ENCODE measurements at regions not wholly inside any gene's neighbourhood (a gene's known extent, or its start where the extent isn't known, plus 50 kb on each side); places are given as distances from the start of the nearest gene placed in this dataset.
"Not testable (repeated sequence)": the region's sequence is repeated elsewhere in the genome, so short reads cannot be mapped to it uniquely, and the experiment has no call there.

DNA sequence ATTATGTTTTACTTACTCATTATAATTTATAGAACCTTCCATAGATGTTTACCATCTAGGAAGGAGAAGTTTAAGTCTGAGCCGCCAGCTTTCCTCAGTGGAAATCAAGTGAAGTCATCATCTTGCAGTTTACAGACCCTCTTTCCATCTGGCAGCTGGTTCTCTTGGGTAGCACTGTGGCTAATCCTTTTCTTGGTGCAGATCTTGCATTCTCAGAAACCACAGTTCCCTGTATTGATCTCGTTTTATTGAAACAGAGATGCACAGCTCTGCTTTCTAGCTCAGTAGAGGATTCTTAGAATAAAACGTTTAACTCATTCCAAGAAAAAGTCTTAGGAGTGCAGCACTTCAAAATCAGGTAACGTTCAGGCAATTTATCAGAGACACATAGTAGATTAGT is 1154.7 kb downstream of the FOXD4L5 start:
- not testable (repeated sequence) for ATAC-seq; H3K4me1 Mint-ChIP-seq (ENCODE audit: low read depth); H3K27me3 Mint-ChIP-seq (ENCODE audit: low read depth); H3K9me3 Mint-ChIP-seq; H3K36me3 Mint-ChIP-seq (ENCODE audit: insufficient read depth); DNase-seq; H3K4me3 Mint-ChIP-seq

DNA sequence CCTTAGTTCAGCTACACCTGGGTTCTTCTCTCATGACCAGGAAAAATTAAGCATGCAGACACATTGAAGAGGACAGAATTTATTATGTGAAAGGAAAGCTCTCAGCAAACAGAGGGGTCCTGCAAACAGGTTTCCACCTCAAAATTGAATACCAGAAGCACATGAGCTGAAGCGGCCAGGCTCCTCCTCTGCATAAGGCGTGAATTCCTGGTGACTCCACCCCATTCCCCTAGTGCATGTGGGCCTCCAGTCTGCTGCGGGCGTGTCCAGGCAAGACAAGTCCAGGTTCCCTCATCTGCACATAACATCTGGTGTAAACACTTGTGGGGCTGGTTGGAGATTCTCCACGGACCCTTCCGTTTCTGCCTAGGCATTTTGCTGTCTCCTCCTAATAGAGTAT is 1156.4 kb downstream of the FOXD4L5 start:
- Mint-ChIP-seq H3K9me3 (peaks cover 7% of the 10 kb centered on the region), H3K4me1 (ENCODE audit: low read depth) (no peaks in the 10 kb centered on the region), H3K36me3 (ENCODE audit: insufficient read depth) (no peaks in the 10 kb centered on the region), H3K4me3 (no peak overlapping the region), H3K27me3 (ENCODE audit: low read depth) (no peaks in the 10 kb centered on the region)
- ATAC-seq = no peak
- DNase-seq = no peak

DNA sequence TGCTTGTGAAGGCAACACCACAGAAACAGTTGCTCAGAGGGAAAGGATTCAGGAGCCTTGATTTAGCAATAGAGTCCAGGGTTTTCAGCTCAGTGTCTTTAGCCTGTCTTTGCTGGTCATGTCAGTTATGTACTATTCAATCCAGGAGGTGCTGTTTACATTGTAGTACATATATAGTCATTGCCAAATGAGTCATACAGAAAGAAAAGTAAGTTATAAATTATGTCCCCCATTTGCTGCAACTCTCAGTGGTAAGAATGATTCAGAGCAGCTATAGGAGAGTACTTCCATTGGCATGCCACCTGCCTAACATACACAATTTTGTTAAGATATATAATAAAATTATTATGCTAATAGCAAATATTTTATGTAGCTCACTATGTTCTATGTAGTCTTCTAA is 1163.4 kb downstream of the FOXD4L5 start:
- not testable (repeated sequence) for DNase-seq; ATAC-seq; H3K4me1 Mint-ChIP-seq (ENCODE audit: low read depth); H3K27me3 Mint-ChIP-seq (ENCODE audit: low read depth); H3K36me3 Mint-ChIP-seq (ENCODE audit: insufficient read depth); H3K9me3 Mint-ChIP-seq; H3K4me3 Mint-ChIP-seq

DNA sequence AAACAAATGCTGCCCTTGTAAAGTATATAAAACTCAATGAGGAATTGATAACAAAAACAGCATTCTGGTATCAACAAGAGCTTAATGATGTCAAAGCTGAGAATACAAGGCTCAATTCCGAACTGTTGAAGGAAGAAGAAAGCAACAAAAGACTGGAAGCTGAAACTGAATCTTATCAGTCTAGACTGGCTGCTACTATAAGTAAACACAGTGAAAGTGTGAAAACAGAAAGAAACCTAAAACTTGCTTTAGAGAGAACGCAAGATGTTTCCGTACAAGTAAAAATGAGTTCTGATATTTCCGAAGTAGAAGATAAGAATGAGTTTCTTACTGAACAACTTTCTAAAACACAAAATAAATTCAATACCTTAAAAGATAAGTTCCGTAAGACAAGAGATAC is 1167.7 kb downstream of the FOXD4L5 start:
- not testable (repeated sequence) for H3K4me3 Mint-ChIP-seq; DNase-seq; H3K4me1 Mint-ChIP-seq (ENCODE audit: low read depth); ATAC-seq; H3K36me3 Mint-ChIP-seq (ENCODE audit: insufficient read depth); H3K27me3 Mint-ChIP-seq (ENCODE audit: low read depth); H3K9me3 Mint-ChIP-seq

DNA sequence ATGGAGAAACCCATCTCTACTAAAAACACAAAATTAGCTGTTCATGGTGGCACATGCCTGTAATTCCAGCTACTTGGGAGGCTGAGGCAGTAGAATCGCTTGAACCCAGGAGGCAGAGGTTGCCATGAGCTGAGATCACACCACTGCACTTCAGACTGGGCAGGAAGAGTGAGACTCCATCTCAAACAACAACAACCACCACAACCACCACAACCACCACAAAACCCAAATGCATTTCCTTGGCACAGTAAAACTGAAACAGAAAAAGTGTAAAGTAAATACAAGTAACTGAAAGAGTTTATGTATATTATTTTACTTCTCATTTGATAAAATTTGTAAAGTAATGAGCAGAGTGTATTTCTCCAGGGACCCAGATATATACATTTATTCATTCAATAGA is 1177.1 kb downstream of the FOXD4L5 start:
- H3K27me3 Mint-ChIP-seq (ENCODE audit: low read depth); ATAC-seq; H3K4me3 Mint-ChIP-seq: not testable (repeated sequence)

DNA sequence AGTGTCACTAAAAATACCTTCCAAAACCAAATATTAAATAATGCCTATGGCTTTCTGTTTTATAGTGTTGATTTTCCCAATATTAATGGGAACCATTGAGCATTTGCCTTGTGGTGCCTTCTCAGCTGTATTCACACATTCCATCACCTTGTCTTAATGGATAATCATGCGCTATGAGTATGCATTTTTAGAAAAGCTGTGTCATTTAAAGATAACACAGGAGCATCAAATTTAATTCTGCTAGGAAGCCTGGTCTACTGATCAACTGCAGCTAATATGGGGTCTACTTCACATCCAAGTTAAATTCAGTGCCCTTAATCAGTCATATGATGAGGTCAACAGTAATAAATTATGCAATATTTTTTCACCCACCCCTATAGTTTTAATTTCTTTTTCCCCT is 1177.8 kb downstream of the FOXD4L5 start:
- not testable (repeated sequence) for ATAC-seq; DNase-seq; H3K9me3 Mint-ChIP-seq; H3K4me3 Mint-ChIP-seq; H3K36me3 Mint-ChIP-seq (ENCODE audit: insufficient read depth); H3K4me1 Mint-ChIP-seq (ENCODE audit: low read depth); H3K27me3 Mint-ChIP-seq (ENCODE audit: low read depth)

More for the DNA sequence above, 1177.1 kb downstream of the FOXD4L5 start:
- not testable (repeated sequence) for H3K9me3 Mint-ChIP-seq; H3K4me1 Mint-ChIP-seq (ENCODE audit: low read depth); H3K36me3 Mint-ChIP-seq (ENCODE audit: insufficient read depth); DNase-seq

DNA sequence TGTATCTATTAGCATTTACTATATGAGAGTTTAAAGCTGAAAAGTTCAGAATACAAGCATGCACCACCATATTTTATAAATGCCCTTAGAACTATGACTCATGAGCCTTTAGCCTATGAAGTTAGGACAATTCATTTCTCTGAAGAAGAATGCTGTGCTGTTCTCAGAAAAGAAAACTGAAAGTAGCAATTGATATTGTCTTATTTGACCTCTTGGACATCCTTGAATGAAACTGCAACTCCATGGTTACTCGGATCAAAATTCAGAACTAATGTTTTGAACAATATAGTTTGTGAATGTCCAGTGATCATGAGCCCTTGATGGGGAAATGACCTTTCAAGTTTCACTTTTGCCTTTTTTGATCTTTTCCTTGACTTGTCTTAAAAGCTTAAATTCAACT is 1179.8 kb downstream of the FOXD4L5 start:
- not testable (repeated sequence) for H3K36me3 Mint-ChIP-seq (ENCODE audit: insufficient read depth); H3K4me1 Mint-ChIP-seq (ENCODE audit: low read depth); H3K4me3 Mint-ChIP-seq; H3K27me3 Mint-ChIP-seq (ENCODE audit: low read depth); DNase-seq; ATAC-seq
- peaks cover 10% of the 10 kb centered on the region for H3K9me3 Mint-ChIP-seq

DNA sequence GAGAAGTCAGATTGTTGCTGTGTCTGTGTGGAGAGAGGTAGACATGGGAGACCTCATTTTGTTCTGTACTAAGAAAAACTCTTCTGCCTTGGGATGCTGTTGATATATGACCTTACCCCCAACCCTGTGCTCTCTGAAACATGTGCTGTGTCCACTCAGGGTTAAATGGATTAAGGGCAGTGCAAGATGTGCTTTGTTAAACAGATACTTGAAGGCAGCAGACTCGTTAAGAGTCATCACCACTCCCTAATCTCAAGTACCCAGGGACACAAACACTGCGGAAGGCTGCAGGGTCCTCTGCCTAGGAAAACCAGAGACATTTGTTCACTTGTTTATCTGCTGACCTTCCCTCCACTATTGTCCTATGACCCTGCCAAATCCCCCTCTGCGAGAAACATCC is 1183.5 kb downstream of the FOXD4L5 start:
- not testable (repeated sequence) for H3K36me3 Mint-ChIP-seq (ENCODE audit: insufficient read depth); H3K27me3 Mint-ChIP-seq (ENCODE audit: low read depth); H3K9me3 Mint-ChIP-seq; H3K4me1 Mint-ChIP-seq (ENCODE audit: low read depth); DNase-seq; ATAC-seq; H3K4me3 Mint-ChIP-seq

DNA sequence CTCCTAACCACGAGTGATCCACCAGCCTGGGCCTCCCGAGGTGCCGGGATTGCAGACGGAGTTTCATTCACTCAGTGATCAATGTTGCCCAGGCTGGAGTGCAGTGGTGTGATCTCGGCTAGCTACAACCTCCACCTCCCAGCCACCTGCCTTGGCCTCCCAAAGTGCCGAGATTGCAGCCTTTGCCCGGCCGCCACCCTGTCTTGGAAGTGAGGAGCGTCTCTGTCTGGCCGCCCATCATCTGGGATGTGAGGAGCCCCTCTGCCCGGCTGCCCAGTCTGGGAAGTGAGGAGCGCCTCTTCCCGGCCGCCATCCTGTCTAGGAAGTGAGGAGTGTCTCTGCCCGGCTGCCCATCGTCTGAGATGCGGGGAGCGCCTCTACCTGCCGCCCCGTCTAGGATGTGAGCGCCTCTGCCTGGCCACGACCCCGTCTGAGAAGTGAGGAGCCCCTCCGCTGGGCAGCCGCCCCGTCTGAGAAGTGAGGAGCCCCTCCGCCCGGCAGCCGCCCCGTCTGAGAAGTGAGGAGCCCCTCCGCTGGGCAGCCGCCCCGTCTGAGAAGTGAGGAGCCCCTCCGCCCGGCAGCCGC is 1184.3 kb downstream of the FOXD4L5 start:
- not testable (repeated sequence) for H3K36me3 Mint-ChIP-seq (ENCODE audit: insufficient read depth); H3K9me3 Mint-ChIP-seq; DNase-seq; H3K4me1 Mint-ChIP-seq (ENCODE audit: low read depth); ATAC-seq; H3K27me3 Mint-ChIP-seq (ENCODE audit: low read depth); H3K4me3 Mint-ChIP-seq

DNA sequence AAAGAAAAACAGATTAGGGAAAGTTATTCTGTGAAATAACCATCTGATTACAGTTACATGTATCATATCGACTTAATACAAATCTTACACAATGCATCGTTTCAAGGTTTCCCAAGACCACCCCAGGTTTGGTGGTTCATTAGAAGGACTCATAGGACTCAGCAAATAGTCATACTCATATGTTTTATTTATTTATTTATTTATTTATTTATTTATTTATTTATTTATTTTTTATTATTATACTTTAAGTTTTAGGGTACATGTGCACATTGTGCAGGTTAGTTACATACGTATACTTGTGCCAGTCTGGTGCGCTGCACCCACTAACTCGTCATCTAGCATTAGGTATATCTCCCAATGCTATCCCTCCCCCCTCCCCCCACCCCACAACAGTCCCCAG is 1199.0 kb downstream of the FOXD4L5 start:
- ATAC-seq; H3K36me3 Mint-ChIP-seq (ENCODE audit: insufficient read depth); H3K4me1 Mint-ChIP-seq (ENCODE audit: low read depth); H3K27me3 Mint-ChIP-seq (ENCODE audit: low read depth); DNase-seq; H3K4me3 Mint-ChIP-seq: not testable (repeated sequence)
- peaks cover 12% of the 10 kb centered on the region for H3K9me3 Mint-ChIP-seq

DNA sequence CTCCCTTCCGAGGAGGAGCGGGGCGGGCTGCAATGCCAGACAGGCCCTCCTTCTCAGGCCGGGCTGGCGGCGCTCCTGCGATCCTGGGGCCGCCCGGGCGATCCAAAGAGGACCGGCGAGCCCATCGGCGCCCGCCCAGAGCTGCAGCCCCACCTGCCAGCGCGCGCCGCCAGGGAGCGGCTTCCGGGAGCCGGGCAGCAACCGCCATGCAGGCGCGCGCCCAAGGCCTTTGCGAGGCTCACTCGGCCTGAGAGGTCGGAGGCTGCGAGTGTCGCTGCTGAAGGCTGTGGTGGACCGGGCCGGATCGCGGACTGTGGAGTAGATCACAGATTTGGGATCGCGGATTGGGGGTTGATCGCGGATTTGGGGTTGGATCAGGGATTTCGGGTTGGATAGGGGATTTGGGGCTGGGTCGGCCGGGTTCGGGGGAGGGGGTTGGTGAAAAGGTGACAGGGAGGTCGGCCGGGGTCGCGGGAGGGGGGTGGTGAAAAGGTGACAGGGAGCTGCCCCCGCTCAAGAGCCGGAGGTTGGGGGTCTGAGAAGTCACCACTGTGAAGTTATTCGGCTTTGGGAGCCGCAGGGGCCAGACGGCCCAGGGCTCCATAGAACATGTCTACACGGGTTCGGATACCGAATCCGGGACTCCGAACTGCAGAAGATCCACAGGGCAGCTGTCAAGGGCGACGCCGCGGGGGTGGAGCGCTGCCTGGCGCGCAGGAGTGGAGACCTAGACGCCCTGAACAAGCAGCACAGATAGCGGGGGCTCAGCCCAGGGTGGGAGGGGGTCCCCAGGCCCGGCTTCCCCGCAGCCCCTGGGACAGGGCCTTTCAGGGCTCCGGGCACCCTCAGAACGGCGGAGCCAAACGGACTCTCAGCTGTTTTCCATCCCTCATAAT is 1213.4 kb downstream of the FOXD4L5 start:
- not testable (repeated sequence) for ATAC-seq; H3K4me1 Mint-ChIP-seq (ENCODE audit: low read depth); H3K36me3 Mint-ChIP-seq (ENCODE audit: insufficient read depth); H3K9me3 Mint-ChIP-seq; H3K27me3 Mint-ChIP-seq (ENCODE audit: low read depth); H3K4me3 Mint-ChIP-seq; DNase-seq

DNA sequence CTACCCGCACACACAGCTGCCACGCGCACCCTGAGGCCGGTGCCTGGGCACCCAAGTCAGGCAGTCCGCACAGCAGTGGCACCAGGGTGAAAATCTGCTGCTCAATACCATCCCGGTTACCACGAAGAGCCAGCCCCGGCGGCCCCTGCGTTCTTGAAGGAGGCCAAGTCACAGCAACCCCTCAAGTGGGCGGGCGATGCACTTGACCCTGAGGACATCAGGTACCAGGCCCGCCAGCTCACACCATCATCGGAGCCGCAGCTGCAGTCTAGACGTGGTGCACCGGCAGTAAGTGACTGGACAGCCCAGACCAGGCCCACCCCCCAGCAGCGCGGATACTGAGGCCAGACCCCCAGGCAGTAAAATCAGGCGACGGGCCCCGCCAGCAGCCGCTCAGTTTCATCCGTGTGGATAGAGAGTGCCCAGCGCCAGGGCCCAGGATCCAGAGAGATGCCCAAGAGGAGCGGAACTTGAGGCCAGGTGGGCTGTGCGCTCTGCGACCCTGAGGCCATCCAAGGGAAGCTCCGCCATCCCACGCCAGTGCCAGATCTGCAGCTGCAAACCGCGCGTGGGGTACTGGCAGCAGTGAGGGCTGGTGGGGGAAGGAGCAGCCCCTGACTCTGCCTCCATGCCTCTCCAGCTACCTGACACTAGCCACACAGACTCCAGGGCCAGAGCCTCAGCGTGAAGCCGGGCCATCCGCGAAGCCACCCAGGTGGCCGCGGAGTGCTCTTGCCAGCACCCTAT is 1214.2 kb downstream of the FOXD4L5 start:
- H3K27me3 Mint-ChIP-seq (ENCODE audit: low read depth); H3K36me3 Mint-ChIP-seq (ENCODE audit: insufficient read depth); ATAC-seq; DNase-seq; H3K4me1 Mint-ChIP-seq (ENCODE audit: low read depth); H3K9me3 Mint-ChIP-seq; H3K4me3 Mint-ChIP-seq: not testable (repeated sequence)

DNA sequence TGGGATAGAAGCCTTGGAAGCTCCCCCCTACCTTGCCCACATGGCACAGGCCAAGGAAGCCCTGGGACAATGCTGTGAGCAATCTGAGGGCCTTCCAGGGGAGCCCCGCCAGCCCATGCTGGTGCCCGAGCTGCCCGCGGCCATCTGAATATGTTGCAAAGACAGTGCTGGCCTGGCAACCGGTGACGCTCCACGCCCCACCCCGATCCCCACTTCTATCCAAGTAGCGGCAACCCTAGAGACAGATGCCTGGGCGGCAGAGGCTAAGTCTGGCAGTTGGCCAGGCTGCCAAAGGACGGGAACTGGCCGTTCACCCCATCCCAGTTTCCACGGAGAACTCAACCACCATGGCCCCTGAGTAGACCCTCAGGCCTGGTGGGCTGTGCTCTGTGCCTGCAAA is 1214.9 kb downstream of the FOXD4L5 start:
- DNase-seq = peak; percentile 4
- not testable (repeated sequence) for H3K4me3 Mint-ChIP-seq; ATAC-seq; H3K36me3 Mint-ChIP-seq (ENCODE audit: insufficient read depth); H3K4me1 Mint-ChIP-seq (ENCODE audit: low read depth); H3K9me3 Mint-ChIP-seq; H3K27me3 Mint-ChIP-seq (ENCODE audit: low read depth)

DNA sequence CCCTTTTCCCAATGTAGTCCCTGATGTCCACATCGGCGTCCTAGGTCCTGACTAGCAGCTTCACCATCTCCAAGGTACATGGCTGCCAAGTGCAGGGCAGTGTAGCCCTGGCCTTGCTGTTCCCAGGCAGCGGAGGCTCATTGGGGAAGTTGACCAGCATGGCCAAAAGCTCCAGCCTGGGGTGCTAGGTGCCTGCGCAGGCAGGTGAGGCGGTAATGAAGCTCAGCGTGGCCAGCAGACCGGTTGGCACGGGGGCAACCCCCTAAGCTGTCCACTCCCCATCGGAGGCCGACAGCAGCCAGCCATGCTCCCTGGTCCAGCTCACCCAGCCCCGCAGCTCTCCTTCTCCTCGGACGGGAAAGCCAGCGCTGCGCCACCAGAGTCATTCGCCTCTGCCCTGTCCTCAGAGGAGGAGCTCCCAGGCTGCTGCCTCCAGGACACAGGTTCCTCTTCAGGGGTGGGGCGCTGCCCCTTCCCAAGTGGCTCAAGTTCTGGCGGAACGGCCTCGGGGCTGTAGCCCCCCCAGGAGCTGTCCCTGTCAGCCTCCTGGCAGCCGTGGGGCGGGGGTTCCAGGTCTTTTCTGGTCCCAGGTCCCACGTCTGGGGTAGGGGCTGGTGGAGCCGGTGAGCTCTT is 1218.2 kb downstream of the FOXD4L5 start:
- no peak for ATAC-seq
- peaks cover 1% of the 10 kb centered on the region for H3K27me3 Mint-ChIP-seq (ENCODE audit: low read depth)
- peaks cover 4% of the 10 kb centered on the region for H3K36me3 Mint-ChIP-seq (ENCODE audit: insufficient read depth)

More for the DNA sequence above, 1218.2 kb downstream of the FOXD4L5 start:
- Mint-ChIP-seq H3K4me3 (no peak overlapping the region), H3K4me1 (ENCODE audit: low read depth) (no peaks in the 10 kb centered on the region), H3K9me3 (peaks cover 12% of the 10 kb centered on the region)
- no peak for DNase-seq

All from activated T-cell treated with anti-CD3 and anti-CD28 coated beads, Interleukin-2, amount 50 U/mL, for 4 hours (primary cell).